DMS 273 (cell line): ENCODE measurements at regions not wholly inside any gene's neighbourhood (a gene's known extent, or its start where the extent isn't known, plus 50 kb on each side); places are given as distances from the start of the nearest gene placed in this dataset.
"Not testable (repeated sequence)": the region's sequence is repeated elsewhere in the genome, so short reads cannot be mapped to it uniquely, and the experiment has no call there.

Experiments
- DNase-seq: peaks from one replicate; lab custom pipeline; 2025; ENCODE audit not compliant: unreplicated experiment; lab: John Stamatoyannopoulos, UW

- DNase-seq = peak; percentile 54
Observed at GRCh38 chr5:60517850-60518249, 182.1 kb downstream of the DEPDC1B start.

- no peak for DNase-seq
Observed at GRCh38 chr5:60517094-60517694, 182.8 kb downstream of the DEPDC1B start.

- DNase-seq = no peak
Observed at GRCh38 chr5:60516688-60517087, 183.3 kb downstream of the DEPDC1B start.

GRCh38 chr5:60514152-60514551 is 185.8 kb downstream of the DEPDC1B start:
- DNase-seq = no peak

- DNase-seq = no peak
Observed at GRCh38 chr5:60512117-60512516, 187.8 kb downstream of the DEPDC1B start.

GRCh38 chr5:60510663-60511062 is 189.3 kb downstream of the DEPDC1B start:
- DNase-seq = no peak

- no peak for DNase-seq
Observed at GRCh38 chr5:60510049-60510448, 189.9 kb downstream of the DEPDC1B start.

GRCh38 chr5:60509519-60509918 is 190.4 kb downstream of the DEPDC1B start:
- no peak for DNase-seq

- peak; percentile 12 for DNase-seq
Observed at GRCh38 chr5:60507687-60508086, 192.3 kb downstream of the DEPDC1B start.

GRCh38 chr5:60505373-60506171 is 194.4 kb downstream of the DEPDC1B start:
- DNase-seq = peak; percentile 24

- no peak for DNase-seq
Observed at GRCh38 chr5:60504342-60504741, 195.6 kb downstream of the DEPDC1B start.

GRCh38 chr5:60503771-60504170 is 196.2 kb downstream of the DEPDC1B start:
- DNase-seq = no peak

GRCh38 chr5:60497706-60498500 is 202.1 kb downstream of the DEPDC1B start:
- peak; percentile 81 for DNase-seq

- peak; percentile 27 for DNase-seq
Observed at GRCh38 chr5:60495644-60496520, 204.1 kb downstream of the DEPDC1B start.

- DNase-seq = no peak
Observed at GRCh38 chr5:60494635-60495034, 205.3 kb downstream of the DEPDC1B start.

GRCh38 chr5:60494144-60494543 is 205.8 kb downstream of the DEPDC1B start:
- DNase-seq = no peak

- no peak for DNase-seq
Observed at GRCh38 chr5:60493372-60493771, 206.6 kb downstream of the DEPDC1B start.

- DNase-seq = no peak
Observed at GRCh38 chr5:60492958-60493357, 207.0 kb downstream of the DEPDC1B start.

GRCh38 chr5:60492358-60492757 is 207.6 kb downstream of the DEPDC1B start:
- DNase-seq = not testable (repeated sequence)

GRCh38 chr5:60490597-60491166 is 209.3 kb downstream of the DEPDC1B start:
- no peak for DNase-seq
